Thyroid gland (tissue), 4 donors: ENCODE measurements at regions not wholly inside any gene's neighbourhood (a gene's known extent, or its start where the extent isn't known, plus 50 kb on each side); places are given as distances from the start of the nearest gene placed in this dataset.

Source experiments
- CTCF ChIP-seq, 6 experiments: fragments of 200-600 bp in 3 of 6; fragments of 450-650 bp in 3 of 6; sonication (generic) in 3 of 6; IDR thresholded peaks; one replicate each; pipeline ENCODE4 v1.5.1; 2016 to 2019; ENCODE audit warnings: antibody characterized with exemption in 6 of 6, mild to moderate bottlenecking in 2 of 6, inconsistent platforms in 1 of 6, moderate library complexity in 1 of 6
- POLR2A ChIP-seq, 2 donors: fragments of 450-650 bp; IDR thresholded peaks; one replicate each; pipeline ENCODE4 v1.6.1; 2017; ENCODE audit warnings: antibody characterized with exemption in 2 of 2, mild to moderate bottlenecking in 2 of 2, moderate library complexity in 1 of 2

DNA sequence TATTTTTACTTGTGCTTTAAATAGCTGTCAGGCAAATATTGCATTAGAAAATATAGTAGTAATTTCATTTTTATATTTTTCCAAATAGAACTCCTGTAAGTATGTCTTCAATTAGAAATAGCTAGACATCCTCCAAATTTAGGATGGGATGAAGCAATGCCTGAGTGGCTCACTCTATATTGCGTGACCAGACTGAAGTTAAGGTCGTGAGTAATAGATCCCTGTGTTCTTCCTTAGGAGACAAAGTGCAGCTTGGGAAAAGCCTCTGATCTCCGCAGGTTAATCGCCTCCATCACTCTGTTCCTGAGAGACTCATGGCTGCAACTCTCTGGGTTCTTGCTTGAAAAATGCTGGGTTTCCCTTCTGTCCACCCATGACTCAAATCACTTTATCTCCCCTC, 484.8 kb upstream of the ANKRD30A start:
- TF ChIP-seq CTCF (IDR thresholded peaks at IDR 0.05) = no peak
- TF ChIP-seq POLR2A (IDR thresholded peaks at IDR 0.05) = no peak
